ENCODE measurements at regions not wholly inside any gene's neighbourhood (a gene's known extent, or its start where the extent isn't known, plus 50 kb on each side); places are given as distances from the start of the nearest gene placed in this dataset.
"Not testable (repeated sequence)": the region's sequence is repeated elsewhere in the genome, so short reads cannot be mapped to it uniquely, and the experiment has no call there.

DNA sequence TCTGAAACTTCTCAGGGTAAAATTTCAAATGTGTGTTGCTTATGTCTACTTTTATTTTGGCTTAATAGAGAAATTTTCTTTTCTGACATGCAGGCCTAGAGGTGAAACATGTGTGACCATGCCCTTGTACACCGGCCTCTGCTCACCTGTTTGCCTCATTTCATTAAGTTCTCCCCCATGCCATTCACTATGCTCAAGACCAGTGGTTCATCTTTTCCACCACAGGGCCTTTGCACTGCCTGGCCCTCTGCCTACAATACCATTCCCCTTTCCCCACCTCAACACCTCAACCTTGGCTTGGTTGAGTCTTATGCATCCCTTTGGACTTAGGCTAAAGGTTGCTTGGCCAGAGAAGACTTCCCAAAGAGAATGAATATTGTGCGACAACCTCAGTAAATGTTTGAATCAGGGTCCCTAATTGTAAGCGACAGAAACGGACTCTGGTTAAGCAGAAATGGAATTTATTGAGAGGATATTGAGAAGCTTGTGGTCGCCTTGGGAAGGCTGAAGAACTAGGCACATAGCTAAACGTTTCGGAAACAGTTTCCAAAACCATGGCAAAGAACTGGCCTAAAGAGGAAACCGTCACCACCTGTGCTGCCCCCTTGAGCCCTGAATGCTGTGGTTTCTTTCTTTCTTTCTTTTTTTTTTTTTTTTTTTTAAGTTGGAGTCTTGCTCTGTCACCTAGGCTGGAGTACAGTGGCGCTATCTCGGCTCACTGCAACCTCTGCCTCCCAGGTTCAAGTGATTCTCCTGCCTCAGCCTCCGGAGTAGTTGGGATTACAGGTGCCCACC, 152.2 kb downstream of the SOX4 start:
- DNase-seq: no peak

DNA sequence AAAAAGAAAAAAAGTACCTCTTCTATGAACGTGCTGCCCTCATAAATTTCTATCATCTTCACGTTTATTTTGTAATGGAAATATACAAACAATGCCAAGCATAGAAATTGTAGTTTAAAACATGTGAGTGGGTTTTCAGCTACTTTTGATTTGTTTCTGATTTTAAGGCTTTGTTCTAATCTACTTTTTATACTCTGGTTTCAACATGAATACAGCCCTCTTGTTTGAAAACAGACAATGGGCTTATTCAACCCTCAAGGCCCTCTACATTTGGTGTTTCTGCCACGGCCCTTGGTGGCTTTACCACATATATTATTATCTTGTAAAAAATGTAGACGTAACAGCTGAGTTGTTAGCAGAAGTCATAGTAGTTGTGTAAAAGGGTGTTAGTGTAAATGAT, 153.9 kb downstream of the SOX4 start:
- DNase-seq: no peak

DNA sequence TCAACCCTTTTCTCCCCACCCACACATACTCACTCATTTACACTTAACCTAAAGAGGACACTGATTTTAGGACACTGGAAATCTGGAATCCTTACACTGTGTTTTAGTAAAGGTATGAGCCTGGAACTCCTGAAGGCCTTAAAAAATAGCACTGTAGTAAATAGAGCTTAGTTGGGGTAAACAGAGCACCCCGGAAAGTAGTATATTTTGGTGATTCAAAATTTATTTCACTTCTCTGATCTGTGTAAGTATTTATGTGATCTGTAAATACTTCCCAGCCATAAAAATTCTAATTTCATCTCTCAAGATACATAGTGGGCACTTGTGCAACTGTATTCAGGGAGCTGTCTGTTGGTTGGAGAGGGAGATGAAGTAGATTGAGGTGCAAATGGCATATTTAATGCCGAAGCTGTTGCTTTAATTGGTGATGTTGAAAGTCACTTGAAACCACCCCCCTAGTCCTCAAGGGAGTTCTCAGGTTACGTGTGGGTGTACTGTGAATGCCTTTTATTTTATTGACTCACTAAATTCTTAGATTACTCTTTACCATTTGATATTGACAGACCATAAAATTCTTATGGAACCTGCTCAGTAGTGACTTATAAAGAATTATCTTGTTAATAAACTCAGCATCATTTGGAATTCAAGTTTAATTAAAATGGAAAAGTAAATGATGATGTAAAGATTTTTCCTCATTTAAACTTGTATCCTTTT, 154.9 kb downstream of the SOX4 start:
- no peak for DNase-seq

DNA sequence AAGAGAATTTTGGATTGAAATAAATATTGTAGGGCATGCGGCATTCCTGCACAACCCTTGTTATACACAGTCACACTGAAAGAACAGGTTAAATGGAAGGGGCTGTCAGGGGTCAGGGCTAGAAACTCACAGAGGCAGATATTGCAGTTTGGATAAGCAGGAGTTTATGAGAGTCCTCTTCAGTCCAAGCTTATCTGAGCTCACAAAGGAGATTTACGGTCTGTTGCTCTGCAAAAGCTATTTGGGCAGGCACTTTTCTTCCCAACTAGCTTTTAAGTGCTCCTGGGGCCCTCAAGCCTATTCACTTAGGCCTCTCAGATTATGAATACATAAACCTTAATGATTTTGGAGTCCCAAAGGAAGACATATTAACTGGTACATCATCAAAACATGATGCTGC, 156.2 kb downstream of the SOX4 start:
- DNase-seq: no peak

DNA sequence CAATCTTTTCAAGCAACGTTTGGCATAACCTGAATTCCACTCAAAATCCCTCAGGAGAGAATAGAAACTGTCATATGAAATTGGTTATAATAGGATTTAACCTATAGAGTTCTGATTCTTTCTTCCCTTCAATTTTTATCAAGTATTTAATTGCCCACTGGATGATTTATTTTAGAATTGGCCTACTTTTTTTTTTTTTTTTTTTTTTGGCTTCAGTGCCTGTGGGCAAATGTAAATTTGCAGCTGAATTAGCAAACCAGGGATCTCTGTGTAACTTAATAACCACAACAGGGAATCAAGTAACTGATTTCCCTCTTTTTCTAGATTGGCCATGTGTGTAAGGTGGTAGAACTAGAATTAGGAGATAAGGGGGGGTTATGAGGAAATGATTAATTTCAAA, 157.0 kb downstream of the SOX4 start:
- DNase-seq: no peak

DNA sequence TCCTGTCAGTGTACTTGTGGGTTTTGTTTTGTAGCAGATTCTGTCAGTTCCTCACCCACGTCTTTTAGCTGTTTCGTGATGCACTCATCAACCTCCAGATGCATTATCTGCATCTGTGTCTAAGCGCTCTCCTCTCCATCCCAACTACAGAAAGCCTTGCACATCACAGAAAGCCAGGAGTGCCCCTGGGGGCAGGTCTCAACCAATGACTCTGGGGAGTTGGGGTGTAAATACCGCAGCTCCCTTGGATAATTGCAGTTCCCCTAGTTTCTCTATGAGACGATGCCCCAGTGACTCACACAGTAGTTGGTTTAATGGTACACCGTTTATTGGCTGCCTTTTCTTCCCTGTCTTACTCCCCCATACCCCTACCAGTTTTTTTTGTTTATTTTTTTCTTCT, 158.1 kb downstream of the SOX4 start:
- DNase-seq: no peak

DNA sequence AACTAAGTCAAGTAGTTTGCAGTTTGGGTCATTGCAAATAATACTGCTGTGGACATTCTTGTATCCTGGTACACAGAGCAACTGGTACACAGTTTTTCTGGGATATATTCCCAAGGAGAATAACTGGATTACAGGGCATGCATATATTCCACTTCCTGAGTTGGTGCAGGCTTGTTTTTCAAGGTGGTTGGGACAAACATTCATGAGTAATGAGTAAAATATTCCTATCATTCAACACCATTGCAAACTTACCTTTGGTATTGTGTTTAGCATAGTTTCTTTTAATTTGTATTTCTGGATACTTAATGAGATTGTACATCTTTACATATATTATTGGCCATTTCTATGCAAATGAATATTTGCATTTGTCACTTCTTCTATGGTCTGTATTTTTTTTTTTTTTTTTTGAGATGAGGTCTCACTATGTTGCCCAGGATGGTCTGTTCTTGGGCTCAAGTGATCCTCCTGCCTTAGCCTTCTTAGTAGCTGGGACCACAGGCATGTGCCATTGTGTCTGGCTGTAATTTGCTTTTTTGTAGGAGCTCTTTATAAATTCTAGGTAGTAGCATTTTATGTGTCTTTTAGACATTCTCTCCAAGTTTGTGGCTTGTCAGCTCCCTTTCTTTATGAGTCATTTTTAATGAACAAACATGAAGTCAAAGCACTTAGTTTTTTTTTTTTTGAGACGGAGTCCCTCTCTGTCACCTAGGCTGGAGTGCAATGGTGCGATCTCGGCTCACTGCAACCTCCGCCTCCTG, 158.7 kb downstream of the SOX4 start:
- no peak for DNase-seq

DNA sequence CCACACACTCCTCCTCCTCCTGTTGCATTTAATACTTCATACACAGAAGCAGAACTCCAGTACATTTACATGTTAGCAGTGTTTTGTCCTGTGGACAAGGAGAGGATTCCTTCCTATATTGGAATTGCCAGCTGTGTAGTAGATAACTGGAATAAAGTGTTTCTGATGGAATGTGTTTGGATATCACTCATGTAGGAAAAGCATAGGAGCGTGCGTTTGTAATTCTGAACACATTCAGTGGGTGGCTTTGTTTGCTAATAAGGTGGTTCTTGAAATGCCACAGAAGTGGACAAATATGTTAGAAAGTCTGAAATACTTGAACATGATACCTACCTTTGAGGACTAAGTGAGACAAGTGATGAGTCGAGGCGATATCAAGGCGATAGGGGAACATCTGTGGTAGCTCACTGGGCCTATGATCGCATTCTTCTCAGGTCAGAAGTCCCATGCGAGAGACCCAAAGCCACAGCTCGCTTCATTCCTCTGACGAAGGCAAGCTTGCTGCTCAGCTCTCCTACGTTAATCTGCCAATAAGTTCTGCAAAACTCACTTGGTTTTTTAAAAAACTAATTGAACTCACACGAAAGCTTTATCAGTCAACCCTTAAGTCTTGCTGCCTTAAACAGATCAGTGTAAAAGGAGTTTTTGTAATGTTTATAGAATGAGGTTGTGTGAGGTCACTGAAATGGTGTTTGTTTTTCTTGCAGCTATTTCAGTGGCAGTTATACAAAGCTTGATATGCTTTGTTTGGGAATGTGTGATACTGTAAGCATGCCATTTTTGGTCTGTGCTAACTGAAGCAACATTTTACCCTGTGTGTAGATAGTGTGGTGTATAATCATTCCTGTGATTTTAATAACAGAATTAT, 159.9 kb downstream of the SOX4 start:
- DNase-seq: no peak

DNA sequence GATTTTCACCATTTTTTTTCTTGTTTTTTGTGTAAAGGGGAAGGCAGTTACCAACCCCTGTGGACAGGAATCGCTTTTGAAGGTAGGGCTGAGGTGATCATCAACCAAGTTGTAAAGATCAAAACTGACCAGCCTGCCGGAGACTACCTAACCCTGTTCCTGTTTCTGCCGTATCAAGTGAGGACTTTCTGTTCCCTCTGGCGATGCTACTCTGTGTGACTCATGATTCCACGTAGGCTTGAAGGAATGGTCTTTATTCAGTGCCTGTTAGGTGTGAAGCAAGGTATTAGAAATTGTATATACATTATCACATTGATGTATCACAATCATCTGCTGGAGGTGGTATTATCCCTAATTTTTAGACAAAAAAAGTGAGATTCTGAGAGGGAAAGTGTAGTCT, 161.3 kb downstream of the SOX4 start:
- no peak for DNase-seq

DNA sequence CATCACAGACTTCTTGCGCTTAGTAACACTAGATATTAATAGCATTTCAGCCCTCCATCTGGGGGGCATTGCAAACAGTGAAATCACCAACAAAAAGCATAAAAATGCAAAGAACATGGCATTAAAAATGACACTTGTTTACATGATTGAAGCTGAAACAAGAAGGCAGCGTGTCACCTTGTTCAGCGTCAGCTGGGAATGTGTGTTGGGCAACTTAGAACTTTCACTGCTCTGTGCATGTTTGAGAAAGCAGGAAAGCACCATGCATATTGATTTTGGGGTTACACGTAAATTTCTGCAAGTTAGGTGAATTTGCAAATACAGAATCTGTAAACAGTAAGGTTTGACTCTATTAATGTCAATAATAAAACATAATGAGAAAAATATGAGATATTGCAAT, 162.9 kb downstream of the SOX4 start:
- DNase-seq: no peak

DNA sequence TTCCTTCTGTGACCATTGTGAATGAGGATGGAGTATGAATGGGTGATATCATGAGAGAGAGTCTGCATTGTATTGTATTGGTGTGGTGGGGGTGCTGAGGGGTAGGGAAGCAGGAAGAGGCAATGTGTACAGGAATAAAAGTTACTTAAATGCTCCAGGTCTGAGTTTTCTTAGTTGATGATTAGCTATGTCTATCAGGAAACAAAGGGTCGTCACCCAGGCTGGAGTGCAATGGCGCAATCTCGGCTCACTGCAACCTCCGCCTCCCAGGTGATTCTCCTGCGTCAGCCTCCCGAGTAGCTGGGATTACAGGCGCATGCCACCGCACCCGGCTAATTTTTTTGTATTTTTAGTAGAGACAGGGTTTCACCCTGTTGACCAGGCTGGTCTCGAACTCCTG, 163.8 kb downstream of the SOX4 start:
- not testable (repeated sequence) for DNase-seq

DNA sequence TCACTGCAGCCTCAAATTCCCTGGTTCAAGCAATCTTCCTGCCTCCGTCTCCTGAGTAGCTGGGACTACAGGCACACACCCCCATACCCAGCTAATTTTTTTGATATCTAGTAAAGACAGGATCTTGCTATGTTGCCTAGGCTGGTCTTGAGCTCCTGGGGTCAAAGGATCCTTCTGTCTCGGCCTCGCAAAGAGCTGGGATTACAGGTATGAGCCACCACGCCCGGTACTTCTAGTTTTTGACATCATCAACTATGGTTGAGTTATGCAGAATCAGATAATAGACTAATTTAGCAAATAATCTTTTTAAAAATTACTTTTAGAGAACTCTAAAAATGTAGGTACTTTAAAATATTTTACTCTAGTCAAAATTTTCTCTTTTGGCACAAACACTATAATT, 166.2 kb downstream of the SOX4 start:
- no peak for DNase-seq

DNA sequence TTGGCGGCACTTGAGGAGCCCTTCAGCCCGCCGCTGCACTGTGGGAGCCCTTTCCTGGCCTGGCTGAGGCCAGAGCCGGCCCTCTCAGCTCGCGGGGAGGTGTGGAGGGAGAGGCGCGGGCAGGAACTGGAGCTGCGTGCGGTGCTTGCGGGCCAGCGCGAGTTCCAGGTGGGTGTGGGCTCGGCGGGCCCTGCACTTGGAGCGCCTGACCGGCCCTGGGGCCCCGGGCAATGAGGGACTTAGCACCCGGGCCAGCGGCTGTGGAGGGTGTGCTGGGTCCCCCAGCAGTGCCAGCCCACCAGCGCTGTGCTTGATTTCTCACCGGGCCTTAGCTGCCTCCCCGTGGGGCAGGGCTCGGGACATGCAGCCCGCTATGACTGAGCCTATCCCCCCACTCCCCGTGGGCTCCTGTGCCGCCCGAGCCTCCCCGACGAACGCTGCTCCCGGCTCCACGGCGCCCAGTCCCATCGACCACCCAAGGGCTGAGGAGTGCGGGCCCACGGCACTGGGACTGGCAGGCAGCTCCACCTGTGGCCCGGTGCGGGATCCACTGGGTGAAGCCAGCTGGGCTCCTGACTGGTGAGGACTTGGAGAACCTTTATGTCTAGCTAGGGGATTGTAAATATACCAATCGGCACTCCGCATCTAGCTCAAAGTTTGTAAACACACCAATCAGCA, 167.6 kb downstream of the SOX4 start:
- not testable (repeated sequence) for DNase-seq

DNA sequence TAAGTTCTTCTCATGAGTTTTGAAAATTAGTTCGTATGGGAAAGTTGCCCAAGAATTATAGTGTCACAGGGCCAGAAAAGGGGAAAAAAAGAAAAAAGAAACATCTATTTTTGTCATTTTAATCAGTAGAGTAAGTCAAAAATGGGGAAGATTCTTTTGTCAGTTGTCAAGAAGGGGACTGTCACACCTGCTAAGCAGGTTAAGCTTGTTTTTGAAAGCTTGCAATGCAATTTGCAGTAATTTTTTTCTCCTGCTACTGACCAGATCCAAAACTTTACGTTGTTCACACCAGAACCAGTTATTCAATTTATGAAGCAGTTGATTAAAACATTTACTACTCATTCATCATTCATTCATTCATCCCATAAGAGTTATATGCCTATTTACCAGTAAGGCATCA, 171.4 kb downstream of the SOX4 start:
- DNase-seq: no peak

DNA sequence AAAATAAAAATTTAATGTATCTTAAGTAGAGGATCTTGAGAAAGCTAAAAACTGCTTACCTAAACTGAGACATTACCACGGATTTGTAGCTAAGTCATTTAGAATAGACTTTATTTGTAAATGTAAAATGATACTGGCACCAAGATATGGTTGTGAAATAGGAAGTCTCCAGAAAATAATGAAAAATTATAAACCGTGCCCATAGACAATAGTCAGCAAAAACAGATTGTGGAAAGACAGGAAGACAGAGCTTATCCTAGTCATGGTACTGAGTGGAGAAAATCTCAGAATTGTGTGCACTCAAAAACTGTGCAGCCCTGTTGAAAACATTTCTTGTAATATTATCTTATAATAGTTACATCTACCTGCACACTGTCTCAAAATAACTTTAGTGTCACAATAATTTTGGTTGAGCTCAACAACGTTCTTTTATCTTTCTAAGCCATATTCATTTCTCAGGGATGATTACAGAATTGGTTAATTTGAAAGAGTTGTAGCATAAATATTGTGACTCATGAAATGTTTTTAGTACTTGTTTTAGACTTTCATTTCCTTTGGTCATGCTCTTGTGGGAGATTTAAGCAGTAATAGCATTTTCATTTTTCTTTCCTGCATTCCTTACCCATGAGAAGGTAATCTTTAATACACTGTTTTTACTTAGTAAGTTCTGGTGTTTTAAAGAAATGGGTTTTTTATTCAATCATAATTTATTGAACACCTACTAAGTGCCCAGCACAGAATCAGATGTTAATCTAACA, 174.5 kb downstream of the SOX4 start:
- no peak for DNase-seq

DNA sequence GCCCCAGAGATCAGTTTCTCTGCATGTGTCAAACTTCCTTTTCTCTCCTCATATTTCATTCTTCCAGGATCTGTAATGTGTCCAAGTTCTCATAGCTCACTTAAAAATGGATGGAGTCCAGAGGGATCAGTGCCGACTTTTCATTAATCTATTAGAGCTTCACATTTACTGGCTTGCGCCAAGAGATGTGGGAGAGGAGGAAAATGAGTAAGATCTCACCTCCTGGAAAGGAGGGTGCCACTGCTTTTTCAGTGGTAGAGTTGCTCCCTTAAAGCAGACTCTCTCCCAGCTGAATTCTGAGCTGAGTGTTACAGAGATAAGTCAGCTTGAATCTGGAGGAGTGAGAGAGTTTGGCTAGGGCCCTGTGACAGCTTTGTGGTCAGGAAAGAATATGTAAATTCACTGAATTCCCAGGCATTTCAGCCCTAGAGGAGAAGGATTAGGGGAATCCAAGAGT, 175.9 kb downstream of the SOX4 start:
- no peak for DNase-seq

DNA sequence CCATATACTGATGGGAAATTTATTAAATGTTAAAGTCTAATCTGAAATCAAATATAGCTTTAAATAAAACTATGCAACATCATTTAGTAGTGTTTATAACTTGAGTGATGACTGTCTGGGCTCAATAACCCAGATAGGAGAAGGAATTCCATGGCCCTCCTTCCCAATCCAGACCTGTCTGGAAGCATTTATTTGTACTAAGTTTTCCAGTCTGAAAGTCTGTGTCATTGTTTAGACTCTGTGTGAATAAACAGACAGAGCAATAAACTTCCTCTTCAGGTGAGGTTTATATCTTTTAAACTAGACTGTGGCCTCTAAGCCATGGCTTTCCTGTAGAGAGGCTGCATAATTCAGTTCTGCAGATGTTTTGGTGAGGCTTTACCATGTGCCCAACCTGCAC, 176.4 kb downstream of the SOX4 start:
- no peak for DNase-seq

DNA sequence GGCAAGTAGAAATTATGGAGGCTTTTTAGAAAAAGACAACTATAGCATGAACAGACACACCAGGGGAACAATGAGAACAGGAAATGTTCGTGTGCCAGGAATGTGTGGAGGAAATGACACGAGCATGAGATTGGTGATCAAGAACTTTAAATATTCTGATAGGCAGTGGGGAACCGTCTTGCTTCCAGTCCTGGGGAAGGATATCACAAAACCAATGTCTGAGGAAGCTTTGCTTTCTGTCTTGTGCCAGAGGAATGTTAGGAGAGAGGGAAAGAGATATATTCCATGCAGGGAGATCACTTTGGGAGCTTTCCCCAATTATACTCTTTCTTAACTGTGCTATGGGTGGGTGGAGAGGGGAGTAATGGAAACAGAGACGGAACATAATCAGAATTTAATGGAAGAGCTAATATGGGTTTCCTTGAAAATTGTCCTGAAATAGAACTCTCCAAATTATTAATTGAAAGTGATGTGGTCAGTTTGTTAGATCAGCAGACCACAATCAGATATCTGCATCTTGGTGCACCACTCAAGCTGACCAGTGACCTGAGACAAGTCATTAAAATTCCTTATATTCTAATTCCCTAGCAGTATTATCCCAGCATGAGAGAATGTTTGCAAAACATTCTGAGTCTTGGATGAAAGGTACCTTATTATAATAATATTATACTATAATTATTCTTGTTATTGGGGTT, 178.2 kb downstream of the SOX4 start:
- DNase-seq: no peak

DNA sequence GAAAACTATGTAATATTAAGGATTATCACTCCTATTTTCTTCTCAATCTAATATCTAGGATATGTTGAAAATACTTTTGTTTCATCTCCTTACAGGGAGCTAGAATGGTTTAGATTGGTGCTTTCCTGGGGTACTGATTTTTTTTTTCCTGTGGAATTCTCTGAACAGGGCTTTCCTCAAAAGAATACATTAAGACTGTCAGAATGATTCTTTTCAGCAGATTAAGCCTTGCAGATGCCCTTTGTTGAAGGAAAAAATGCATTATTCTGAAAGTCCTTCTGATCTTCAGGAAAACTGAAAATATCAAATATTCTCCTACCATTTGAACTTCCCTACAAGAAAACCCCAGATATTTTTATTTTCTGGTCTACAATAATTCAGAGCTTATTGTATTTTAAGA, 178.9 kb downstream of the SOX4 start:
- no peak for DNase-seq

DNA sequence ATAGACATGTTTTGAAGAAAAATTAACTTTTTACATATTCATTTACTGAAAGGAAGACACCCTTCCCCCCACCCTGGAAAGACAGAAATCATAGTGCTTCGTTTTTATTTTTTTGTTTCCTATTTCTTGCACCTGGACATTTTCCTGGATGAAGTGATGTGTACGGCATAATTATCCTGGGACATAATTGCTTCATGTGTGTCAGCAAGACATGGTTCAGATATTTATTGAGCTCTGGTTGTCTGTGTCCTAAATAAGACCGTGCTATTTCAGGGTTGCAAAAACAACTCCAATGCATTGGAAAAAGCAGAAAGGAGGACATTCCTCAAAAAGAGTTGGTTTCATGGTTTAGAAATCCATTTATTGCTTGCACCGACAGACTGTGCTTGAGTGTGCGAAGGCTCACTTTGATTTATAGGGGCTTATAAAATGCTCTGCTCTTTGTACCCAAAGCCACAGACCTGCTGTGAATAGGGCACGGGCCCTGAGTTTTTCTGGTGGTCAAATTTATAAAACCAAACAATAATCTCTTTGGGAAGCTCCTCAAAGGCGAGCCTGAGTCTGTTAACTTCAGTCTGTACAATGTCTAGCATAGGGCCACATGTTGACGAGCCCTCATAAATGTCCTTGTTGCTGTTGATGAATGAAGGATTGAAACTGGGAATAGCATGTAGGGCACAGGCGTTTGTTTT, 179.5 kb downstream of the SOX4 start:
- DNase-seq: no peak

Measured in activated CD4-positive, alpha-beta T cell treated with anti-CD3 and anti-CD28 coated beads for 1 hour (primary cell).